HG03103 (cell line): ENCODE measurements at regions not wholly inside any gene's neighbourhood (a gene's known extent, or its start where the extent isn't known, plus 50 kb on each side); places are given as distances from the start of the nearest gene placed in this dataset.

Source experiments
- ATAC-seq: cut with Tn5 transposase; IDR thresholded peaks from one replicate; pipeline ENCODE4 v1.9.1; 2021; ENCODE audit warnings: low read depth; ENCODE audit not compliant: unreplicated experiment

DNA sequence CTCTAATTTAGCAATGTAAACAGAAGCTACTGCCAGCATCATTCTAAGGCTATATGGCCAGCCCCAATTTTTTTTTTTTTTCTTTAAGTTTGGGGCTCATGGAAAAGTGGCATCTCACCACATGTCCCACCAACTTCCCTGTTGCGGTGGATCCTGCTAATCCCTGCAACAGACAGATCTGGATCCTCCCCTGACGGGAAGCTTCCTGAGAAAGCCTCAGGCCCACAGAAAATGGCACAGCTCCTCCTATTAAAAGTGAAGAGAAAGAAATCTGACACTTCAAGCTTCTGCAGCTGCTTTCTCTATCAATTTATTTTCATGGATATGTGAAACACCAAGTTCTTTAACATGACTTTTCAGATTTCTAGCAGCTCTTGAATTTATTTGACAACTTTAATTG is 433.8 kb upstream of the DCN start:
- ATAC-seq: no peak

DNA sequence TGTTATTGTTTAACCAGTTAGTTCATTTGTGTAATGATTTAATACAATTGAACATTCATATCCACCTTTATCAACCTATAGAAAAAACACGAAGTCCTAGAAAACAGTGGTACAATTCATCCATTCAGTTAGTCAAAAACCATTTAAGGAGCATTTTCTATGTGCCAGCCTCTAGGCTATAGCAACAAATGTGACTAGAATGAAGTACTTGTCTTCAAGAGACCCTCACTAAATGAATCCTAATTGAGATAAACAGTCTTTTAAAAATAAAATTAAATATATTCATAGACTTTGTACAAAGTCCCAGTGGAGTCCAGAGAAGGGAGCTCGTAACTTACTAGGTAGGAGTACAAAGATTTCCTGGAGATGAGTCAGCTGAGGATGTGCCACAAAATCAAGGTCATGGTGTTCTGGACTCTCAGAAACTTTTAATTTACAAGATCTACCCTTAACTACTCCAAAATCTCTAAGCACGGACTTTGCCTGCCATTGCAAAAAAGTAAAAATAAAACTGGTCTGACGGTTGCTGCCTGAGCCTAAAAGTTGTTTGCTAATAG is 430.7 kb upstream of the DCN start:
- no peak for ATAC-seq

DNA sequence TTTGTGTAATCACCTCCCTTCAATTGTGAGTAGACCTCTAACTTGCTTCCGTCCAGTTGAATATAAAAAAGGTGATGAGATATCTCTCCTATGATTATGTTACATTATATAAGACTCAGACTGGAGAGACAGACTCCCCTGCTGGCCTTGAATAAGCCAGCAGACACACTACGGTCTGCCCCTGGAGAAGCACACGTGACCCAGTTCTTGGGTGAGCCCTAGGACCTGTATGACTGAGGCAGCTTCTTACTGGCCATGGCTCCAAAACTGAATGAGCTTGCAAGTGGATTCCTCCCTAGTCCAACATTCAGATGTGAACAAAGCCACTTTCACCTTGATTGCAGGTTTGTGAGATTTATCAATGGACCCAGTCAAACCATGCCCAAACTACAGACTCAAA is 427.9 kb upstream of the DCN start:
- ATAC-seq: no peak

GRCh38 chr12:91609283-91609682 is 426.7 kb upstream of the DCN start:
- no peak for ATAC-seq

DNA sequence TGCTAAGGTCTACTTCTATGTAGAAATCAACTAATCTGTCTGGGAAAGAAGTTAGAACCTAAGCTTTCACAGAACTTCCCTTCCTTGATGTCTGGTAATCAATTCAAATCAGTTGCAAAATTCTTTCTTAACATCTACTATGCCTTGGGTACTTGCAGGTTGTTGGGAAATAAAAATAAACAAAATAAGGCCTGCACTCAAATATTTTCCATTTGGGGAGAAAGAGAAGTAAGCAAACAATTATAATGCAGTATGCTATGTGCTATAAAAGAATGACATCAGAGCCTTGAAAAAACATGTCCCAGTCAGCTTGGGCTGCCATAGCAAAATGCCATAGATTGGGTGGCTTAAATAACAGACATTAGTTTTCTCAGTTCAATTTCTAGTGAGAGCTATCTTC is 425.9 kb upstream of the DCN start:
- no peak for ATAC-seq

DNA sequence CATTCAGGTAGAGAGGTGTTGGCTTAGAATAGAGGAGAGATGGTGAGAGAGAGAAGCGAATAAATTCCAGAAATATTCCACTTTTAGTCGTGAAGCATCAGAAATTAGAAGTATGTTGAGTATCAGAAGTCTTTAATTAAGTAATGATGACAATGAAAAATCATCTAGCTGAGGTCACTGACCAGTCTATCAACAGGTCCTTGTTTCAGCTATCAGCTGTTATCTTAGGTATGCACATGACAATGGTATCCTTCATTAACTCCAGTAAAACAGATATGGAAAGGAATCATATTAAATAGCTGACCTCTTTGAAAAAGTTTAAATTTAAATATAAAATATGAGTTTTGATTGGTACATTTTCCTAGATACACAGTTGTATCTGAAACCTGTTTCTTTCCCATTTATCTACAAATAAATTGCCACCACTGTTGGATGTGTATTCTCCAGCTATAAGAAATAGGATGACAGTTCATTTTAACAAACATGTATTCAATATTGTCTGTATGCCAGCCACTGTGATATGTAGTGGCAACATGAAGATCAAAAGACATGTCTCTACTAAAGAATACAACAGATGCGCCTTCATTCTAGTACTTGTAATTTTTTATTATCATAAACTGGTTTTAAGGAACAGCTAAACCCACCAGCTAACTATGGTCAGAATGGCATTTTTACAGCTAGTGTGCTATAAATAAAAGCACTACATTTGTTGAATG is 424.2 kb upstream of the DCN start:
- no peak for ATAC-seq

DNA sequence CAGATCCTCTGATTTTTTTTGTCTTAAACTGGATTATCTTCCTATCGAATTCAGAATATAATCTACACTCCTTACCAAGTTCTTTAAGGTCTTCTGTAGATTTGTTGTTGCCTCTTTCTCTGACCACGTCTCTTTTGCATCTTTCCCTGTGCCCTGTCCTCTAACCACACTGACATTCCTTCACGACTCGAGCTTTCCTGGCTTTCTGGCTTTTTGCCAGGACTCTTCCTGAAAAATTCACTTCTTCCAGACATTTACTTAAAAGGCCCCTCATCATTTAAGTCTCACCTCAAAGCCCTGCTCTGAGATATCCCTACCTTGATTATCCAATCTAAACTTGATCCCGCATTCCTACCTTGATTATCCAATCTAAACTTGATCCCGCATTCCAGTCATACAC is 422.3 kb upstream of the DCN start:
- no peak for ATAC-seq

GRCh38 chr12:91603060-91603459 is 420.4 kb upstream of the DCN start:
- no peak for ATAC-seq

DNA sequence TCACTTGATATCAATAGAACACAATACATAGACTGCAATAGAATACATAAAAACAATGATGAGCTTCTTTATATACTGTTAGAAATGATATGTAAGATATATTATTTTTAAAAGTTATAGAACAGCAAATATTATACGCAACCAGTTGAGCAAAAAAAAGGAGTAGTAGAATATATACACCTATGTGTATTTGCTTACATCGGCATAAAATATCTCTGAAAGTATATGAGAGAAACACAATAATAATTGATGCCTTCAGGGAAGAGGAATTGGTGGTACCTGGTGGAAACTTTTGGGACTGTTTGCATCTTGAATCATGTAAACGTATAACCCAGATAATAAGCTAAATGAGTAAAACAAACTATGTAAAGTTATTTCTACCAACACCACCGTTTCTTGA is 418.4 kb upstream of the DCN start:
- no peak for ATAC-seq

- ATAC-seq: no peak
These were observed 412.1 kb upstream of the DCN start for GRCh38 chr12:91594715-91595114.

GRCh38 chr12:91591639-91591987 is 409.0 kb upstream of the DCN start:
- no peak for ATAC-seq

GRCh38 chr12:91590966-91591638 is 408.5 kb upstream of the DCN start:
- no peak for ATAC-seq

DNA sequence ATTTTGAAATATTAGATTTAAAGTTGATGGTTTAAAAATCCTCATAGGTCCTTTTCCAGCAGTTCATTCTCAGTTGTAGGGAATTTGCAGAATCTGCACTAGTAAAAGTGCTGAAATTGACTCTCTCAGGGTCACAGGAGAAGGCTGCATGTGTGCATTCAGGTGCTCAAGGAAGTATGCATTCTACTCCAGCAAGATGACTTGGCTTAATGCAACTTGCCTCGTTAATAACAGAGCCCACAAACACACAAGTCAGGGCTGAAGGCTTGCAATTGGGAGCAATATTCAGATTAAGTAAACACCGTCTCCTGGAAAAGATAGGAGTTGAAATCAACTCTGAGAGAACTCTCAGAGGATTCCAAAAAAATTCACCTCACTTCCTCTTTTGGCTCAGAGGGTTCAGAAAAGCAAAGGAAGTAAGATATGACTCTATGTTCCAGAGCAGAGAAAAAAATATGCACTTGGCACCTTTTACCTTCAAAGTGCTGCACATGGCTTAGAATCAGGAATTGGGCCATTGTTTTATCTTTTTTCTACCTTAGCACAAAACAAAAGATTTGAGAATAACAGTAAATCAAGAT is 406.3 kb upstream of the DCN start:
- no peak for ATAC-seq

GRCh38 chr12:91586015-91586414 is 403.4 kb upstream of the DCN start:
- no peak for ATAC-seq

- no peak for ATAC-seq
These were observed 400.2 kb upstream of the DCN start for GRCh38 chr12:91582811-91583210.

DNA sequence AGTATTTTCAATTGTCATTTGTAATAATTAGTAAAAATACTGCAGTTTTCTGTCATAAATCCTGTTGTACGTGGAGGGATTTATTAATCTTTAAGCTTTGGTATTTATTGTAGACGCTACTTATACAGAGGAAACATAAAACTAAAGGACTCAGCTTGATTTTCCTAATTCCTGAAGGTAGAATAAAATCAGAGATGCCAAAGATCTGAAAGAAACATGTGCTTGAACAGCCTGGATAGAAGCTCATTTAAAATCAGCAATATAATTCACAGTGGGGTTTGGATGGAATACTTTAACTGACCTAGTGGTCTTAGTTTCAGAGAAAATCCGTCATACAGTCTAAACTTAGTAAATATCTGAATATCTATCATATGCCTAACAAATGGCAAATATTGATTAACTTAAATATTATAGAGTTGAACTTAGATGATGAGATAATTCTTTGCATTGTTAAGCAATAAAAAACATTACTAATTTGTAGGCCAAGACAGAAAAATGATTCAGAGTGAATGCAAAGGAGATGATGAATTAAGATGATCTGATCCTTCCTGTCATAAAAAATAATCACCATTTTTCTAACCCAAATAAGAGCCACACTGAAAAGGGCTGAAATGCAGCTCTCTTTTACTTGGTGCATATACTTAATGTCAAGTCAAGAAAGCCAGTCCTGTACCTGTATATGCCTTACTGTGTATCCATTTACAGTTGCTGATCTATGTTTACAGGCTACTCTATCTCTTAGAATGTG is 397.1 kb upstream of the DCN start:
- ATAC-seq: no peak

GRCh38 chr12:91577586-91578539 is 395.2 kb upstream of the DCN start:
- ATAC-seq: peak; percentile 56

DNA sequence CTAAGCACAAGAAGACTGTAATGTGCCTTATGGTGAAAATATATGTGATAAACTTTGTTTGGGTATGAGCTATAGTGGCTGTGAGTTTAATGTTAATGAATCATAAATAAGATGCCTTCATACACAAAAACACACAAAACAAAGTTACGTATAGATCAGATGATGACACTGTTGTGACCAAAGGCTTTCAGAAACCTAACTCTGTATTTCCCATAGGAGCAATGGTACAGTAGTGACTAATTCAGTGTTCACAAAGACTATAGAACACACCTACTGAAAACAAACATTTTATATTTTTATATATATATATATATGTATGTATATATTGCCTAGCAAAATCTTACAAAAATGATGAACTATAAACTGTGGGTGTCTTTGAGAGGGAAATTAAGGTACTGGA is 393.8 kb upstream of the DCN start:
- no peak for ATAC-seq

GRCh38 chr12:91575630-91576029 is 393.0 kb upstream of the DCN start:
- no peak for ATAC-seq

DNA sequence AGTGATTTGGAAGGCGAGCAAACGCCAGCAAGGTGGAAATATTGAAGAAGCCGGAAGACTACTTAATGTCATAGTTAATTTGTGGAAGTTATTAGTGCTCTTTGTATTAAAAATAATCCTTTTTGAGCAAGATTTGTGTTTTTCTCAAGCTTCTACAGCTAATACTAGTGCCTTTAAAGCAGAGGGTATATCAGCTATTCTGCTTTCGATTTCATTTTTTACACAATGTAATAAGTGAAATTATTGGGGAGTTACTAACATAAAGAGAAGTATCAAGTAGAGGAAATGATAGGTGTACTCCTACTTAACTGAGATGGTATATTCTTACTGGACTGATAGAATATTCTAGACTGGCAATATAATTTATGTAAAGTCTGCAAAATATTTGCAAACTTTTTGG is 392.4 kb upstream of the DCN start:
- no peak for ATAC-seq
